Endodermal cell (in vitro differentiated cells): ENCODE measurements at regions not wholly inside any gene's neighbourhood (a gene's known extent, or its start where the extent isn't known, plus 50 kb on each side); places are given as distances from the start of the nearest gene placed in this dataset.

Experiments
- DNase-seq: peaks from one replicate; pipeline ENCODE4 v3.0.0-alpha.2; 2017
- H3K27ac ChIP-seq: 2 replicates; pipeline ENCODE4 v1.5.1; 2013; ENCODE audit warnings: mild to moderate bottlenecking, low read depth, low read length, moderate library complexity
- H3K27me3 ChIP-seq: 2 replicates; pipeline ENCODE4 v1.6.1; 2013; ENCODE audit warnings: mild to moderate bottlenecking, low read length, moderate library complexity; ENCODE audit not compliant: insufficient read depth, control insufficient read depth, poor library complexity, severe bottlenecking
- H3K36me3 ChIP-seq: 2 replicates; pipeline ENCODE4 v1.7.0; 2013; ENCODE audit warnings: mild to moderate bottlenecking, low read length, moderate library complexity; ENCODE audit not compliant: control insufficient read depth, insufficient read depth
- H3K4me1 ChIP-seq: one replicate; pipeline ENCODE4 v1.7.0; 2013; ENCODE audit warnings: low read length; ENCODE audit not compliant: control insufficient read depth, insufficient read depth
- H3K4me3 ChIP-seq: 2 replicates; pipeline ENCODE4 v1.5.1; 2013; ENCODE audit warnings: mild to moderate bottlenecking, low read length, moderate library complexity
- H3K9ac ChIP-seq: 2 replicates; pipeline ENCODE4 v1.6.1; 2013; ENCODE audit warnings: mild to moderate bottlenecking, low read length, moderate library complexity; ENCODE audit not compliant: poor library complexity, severe bottlenecking; ENCODE audit errors: extremely low read depth
- H3K9me3 ChIP-seq: 2 replicates; pipeline ENCODE4 v1.6.1; 2013; ENCODE audit warnings: mild to moderate bottlenecking, low read length, moderate library complexity; ENCODE audit not compliant: control insufficient read depth
- H3K27ac Mint-ChIP-seq: 2 replicates; pipeline ENCODE4 v1.8.0; 2020; ENCODE audit warnings: mixed read lengths
- H3K27me3 Mint-ChIP-seq: 2 replicates; pipeline ENCODE4 v1.8.0; 2021; ENCODE audit warnings: mild to moderate bottlenecking, mixed read lengths; ENCODE audit not compliant: insufficient read depth
- H3K36me3 Mint-ChIP-seq: 2 replicates; pipeline ENCODE4 v1.8.0; 2020; ENCODE audit warnings: low read depth, mixed read lengths
- H3K4me1 Mint-ChIP-seq: 2 replicates; pipeline ENCODE4 v1.8.0; 2020; ENCODE audit warnings: mixed read lengths
- H3K4me3 Mint-ChIP-seq: 2 replicates; pipeline ENCODE4 v1.8.0; 2020; ENCODE audit warnings: mild to moderate bottlenecking, moderate library complexity, mixed read lengths
- H3K9me3 Mint-ChIP-seq: 2 replicates; pipeline ENCODE4 v1.8.0; 2020; ENCODE audit warnings: mild to moderate bottlenecking, mixed read lengths
- CTCF ChIP-seq: fragments of 200-600 bp; sonication (generic); conservative IDR thresholded peaks from 2 replicates; pipeline ENCODE4 v1.5.0; 2021; ENCODE audit warnings: antibody characterized with exemption, mild to moderate bottlenecking
- WGBS, 2 experiments: methylation state at CpG; one replicate each; pipeline versions ENCODE4 v1.1.5 to v1.1.7; 2013; ENCODE audit warnings: missing lambda C conversion rate in 2 of 2, mixed read lengths in 1 of 2; ENCODE audit not compliant: insufficient coverage in 1 of 2, insufficient read length in 1 of 2; 5-methylcytosine and 5-hydroxymethylcytosine counted together

GRCh38 chr6:149267513-149268043 is 49.9 kb upstream of the TAB2 start:
- Mint-ChIP-seq H3K9me3 (peaks cover 4% of the 10 kb centered on the region), H3K4me1 (no peaks in the 10 kb centered on the region), H3K27me3 (peaks cover 4% of the 10 kb centered on the region), H3K4me3 (no peak overlapping the region), H3K36me3 (no peaks in the 10 kb centered on the region), H3K27ac (no peak overlapping the region)
- 91 to 95% methylated on average over 7 to 12 of the region's 12 CpGs for WGBS, 2 experiments
- no peak for DNase-seq
- no peak overlapping the region for H3K4me3 ChIP-seq
- no peaks in the 10 kb centered on the region for H3K36me3 ChIP-seq
- H3K27ac ChIP-seq = no peak overlapping the region
- no peaks in the 10 kb centered on the region for H3K27me3 ChIP-seq
- peaks cover 6% of the 10 kb centered on the region for H3K9me3 ChIP-seq
- H3K9ac ChIP-seq = no peak overlapping the region
- H3K4me1 ChIP-seq = no peaks in the 10 kb centered on the region
- TF ChIP-seq CTCF = no peak
